Esophagus muscularis mucosa (tissue), 4 donors: ENCODE measurements at regions not wholly inside any gene's neighbourhood (a gene's known extent, or its start where the extent isn't known, plus 50 kb on each side); places are given as distances from the start of the nearest gene placed in this dataset.

Experiments used
- CTCF ChIP-seq, 3 experiments: fragments of 200-600 bp in 2 of 3; fragments of 450-650 bp in 1 of 3; sonication (generic) in 2 of 3; IDR thresholded peaks; one replicate each; pipeline ENCODE4 v1.5.1; 2017 to 2019; ENCODE audit warnings: antibody characterized with exemption in 3 of 3, mild to moderate bottlenecking in 2 of 3, moderate library complexity in 1 of 3
- EP300 ChIP-seq: sonication (generic); formaldehyde crosslinking; IDR thresholded peaks from one replicate; pipeline ENCODE4 v1.6.1; 2017; ENCODE audit warnings: antibody characterized with exemption
- POLR2A ChIP-seq: fragments of 450-650 bp; IDR thresholded peaks from one replicate; pipeline ENCODE4 v1.6.1; 2017; ENCODE audit warnings: antibody characterized with exemption, moderate library complexity, mild to moderate bottlenecking, low read depth
- POLR2AphosphoS5 ChIP-seq, 2 donors: sonication (generic); formaldehyde crosslinking; IDR thresholded peaks; one replicate each; pipeline ENCODE4 v1.6.1; 2017; ENCODE audit warnings: antibody characterized with exemption in 2 of 2

- TF ChIP-seq POLR2A (no peak), CTCF (IDR thresholded peaks at IDR 0.05) (no peak), POLR2AphosphoS5 (IDR thresholded peaks at IDR 0.05) (no peak), EP300 (no peak)
These were observed 51.7 kb upstream of the IFRD1 start for GRCh38 chr7:112398534-112398933.
